Type B pancreatic cell (in vitro differentiated cells): ENCODE measurements at regions not wholly inside any gene's neighbourhood (a gene's known extent, or its start where the extent isn't known, plus 50 kb on each side); places are given as distances from the start of the nearest gene placed in this dataset.
A peak's percentile ranks its signal among the peaks of the same experiment; 100 is the strongest.

Experiments used
- DNase-seq: peaks from one replicate; pipeline ENCODE4 v3.0.0; 2021; ENCODE audit warnings: mixed read lengths; ENCODE audit not compliant: unreplicated experiment; ENCODE audit errors: extremely low spot score
- H3K27ac Mint-ChIP-seq: 2 replicates; pipeline ENCODE4 v1.8.0; 2021; ENCODE audit warnings: mild to moderate bottlenecking, mixed read lengths
- H3K27me3 Mint-ChIP-seq: 2 replicates; pipeline ENCODE4 v1.8.0; 2021; ENCODE audit warnings: mixed read lengths
- H3K36me3 Mint-ChIP-seq: 2 replicates; pipeline ENCODE4 v1.8.0; 2021; ENCODE audit warnings: mixed read lengths
- H3K4me1 Mint-ChIP-seq: one replicate; pipeline ENCODE4 v1.8.0; 2021; ENCODE audit warnings: mixed read lengths; ENCODE audit not compliant: unreplicated experiment
- H3K4me3 Mint-ChIP-seq: 2 replicates; pipeline ENCODE4 v1.8.0; 2021; ENCODE audit warnings: mild to moderate bottlenecking, mixed read lengths
- H3K9me3 Mint-ChIP-seq: 2 replicates; pipeline ENCODE4 v1.8.0; 2021; ENCODE audit warnings: mixed read lengths
- CTCF ChIP-seq: fragments of 200-600 bp; sonication (generic); conservative IDR thresholded peaks from 2 replicates; pipeline ENCODE4 v1.5.0; 2021; ENCODE audit warnings: antibody characterized with exemption, mild to moderate bottlenecking

- H3K4me3 Mint-ChIP-seq: no peak overlapping the region
- no peak for TF ChIP-seq CTCF
- peaks cover 5% of the 10 kb centered on the region for H3K9me3 Mint-ChIP-seq
- peaks cover 6% of the 10 kb centered on the region for H3K27me3 Mint-ChIP-seq
- H3K36me3 Mint-ChIP-seq: no peaks in the 10 kb centered on the region
- peaks cover 45% of the 10 kb centered on the region for H3K4me1 Mint-ChIP-seq
- no peak for DNase-seq
- no peak overlapping the region for H3K27ac Mint-ChIP-seq
Observed at GRCh38 chr20:11270566-11270965, 596.8 kb upstream of the JAG1 start.

- peaks cover 39% of the 10 kb centered on the region for H3K4me1 Mint-ChIP-seq
- peak; percentile 53 for TF ChIP-seq CTCF
- H3K36me3 Mint-ChIP-seq: no peaks in the 10 kb centered on the region
- no peak overlapping the region for H3K27ac Mint-ChIP-seq
- peaks cover 5% of the 10 kb centered on the region for H3K9me3 Mint-ChIP-seq
- peaks cover 6% of the 10 kb centered on the region for H3K27me3 Mint-ChIP-seq
- no peak overlapping the region for H3K4me3 Mint-ChIP-seq
- DNase-seq: no peak
Observed at GRCh38 chr20:11271319-11271718, 597.5 kb upstream of the JAG1 start.

- Mint-ChIP-seq H3K27ac (no peak overlapping the region), H3K36me3 (no peaks in the 10 kb centered on the region), H3K4me1 (peaks cover 34% of the 10 kb centered on the region), H3K9me3 (peaks cover 5% of the 10 kb centered on the region), H3K27me3 (peaks cover 6% of the 10 kb centered on the region), H3K4me3 (no peak overlapping the region)
- no peak for TF ChIP-seq CTCF
- no peak for DNase-seq
Observed at GRCh38 chr20:11271920-11272594, 598.3 kb upstream of the JAG1 start.

- H3K36me3 Mint-ChIP-seq: no peaks in the 10 kb centered on the region
- peaks cover 14% of the 10 kb centered on the region for H3K27me3 Mint-ChIP-seq
- H3K9me3 Mint-ChIP-seq: no peaks in the 10 kb centered on the region
- H3K4me1 Mint-ChIP-seq: peaks cover 19% of the 10 kb centered on the region
- TF ChIP-seq CTCF: peak; percentile 77
- no peak overlapping the region for H3K27ac Mint-ChIP-seq
- no peak overlapping the region for H3K4me3 Mint-ChIP-seq
- no peak for DNase-seq
Observed at GRCh38 chr20:11274141-11274594, 600.4 kb upstream of the JAG1 start.

GRCh38 chr20:11275740-11276139, 601.9 kb upstream of the JAG1 start:
- Mint-ChIP-seq H3K4me1 (peaks cover 16% of the 10 kb centered on the region), H3K36me3 (no peaks in the 10 kb centered on the region), H3K27ac (no peak overlapping the region), H3K4me3 (no peak overlapping the region), H3K27me3 (peaks cover 14% of the 10 kb centered on the region), H3K9me3 (no peaks in the 10 kb centered on the region)
- no peak for DNase-seq
- no peak for TF ChIP-seq CTCF
